Spleen (tissue), 11 donors: ENCODE measurements at regions not wholly inside any gene's neighbourhood (a gene's known extent, or its start where the extent isn't known, plus 50 kb on each side); places are given as distances from the start of the nearest gene placed in this dataset.

Experiments used
- DNase-seq: peaks from one replicate; pipeline ENCODE4 v3.0.0-alpha.2; 2020
- H3K27ac ChIP-seq, 8 donors: fragments of 200-600 bp; sonication (generic) in 7 of 8; 1 replicate in 4 of 8; 2 replicates in 4 of 8; pipeline versions ENCODE4 v1.5.0 to v1.8.0; 2016 to 2021; ENCODE audit warnings: inconsistent platforms in 4 of 8, mild to moderate bottlenecking in 4 of 8, moderate library complexity in 1 of 8
- H3K27me3 ChIP-seq, 7 donors: fragments of 200-600 bp; sonication (generic) in 6 of 7; replicated peaks in 1 of 7; 1 replicate in 4 of 7; 2 replicates in 3 of 7; pipeline versions ENCODE4 v1.5.0 to v1.8.0; 2016 to 2021; ENCODE audit warnings: inconsistent platforms in 3 of 7, mild to moderate bottlenecking in 1 of 7
- H3K36me3 ChIP-seq, 6 donors: fragments of 200-600 bp; sonication (generic) in 5 of 6; 1 replicate in 4 of 6; 2 replicates in 2 of 6; pipeline versions ENCODE4 v1.5.0 to v1.8.0; 2016 to 2021; ENCODE audit warnings: inconsistent platforms in 2 of 6
- H3K4me1 ChIP-seq, 6 donors: fragments of 200-600 bp; sonication (generic) in 5 of 6; 1 replicate in 3 of 6; 2 replicates in 3 of 6; pipeline versions ENCODE4 v1.5.0 to v1.8.0; 2016 to 2021; ENCODE audit warnings: inconsistent platforms in 3 of 6
- H3K4me3 ChIP-seq, 8 donors: fragments of 200-600 bp; sonication (generic) in 7 of 8; 1 replicate in 4 of 8; 2 replicates in 4 of 8; pipeline versions ENCODE4 v1.5.0 to v1.8.0; 2016 to 2021; ENCODE audit warnings: inconsistent platforms in 4 of 8, mild to moderate bottlenecking in 4 of 8, moderate library complexity in 2 of 8
- H3K9me3 ChIP-seq, 8 donors: fragments of 200-600 bp; sonication (generic) in 7 of 8; 1 replicate in 4 of 8; 2 replicates in 4 of 8; pipeline versions ENCODE4 v1.5.0 to v1.8.0; 2016 to 2021; ENCODE audit warnings: inconsistent platforms in 4 of 8
- POLR2A ChIP-seq, 3 donors: fragments of 450-650 bp; IDR thresholded peaks; one replicate each; pipeline ENCODE4 v1.5.1; 2017; ENCODE audit warnings: antibody characterized with exemption in 3 of 3, mild to moderate bottlenecking in 1 of 3
- POLR2AphosphoS5 ChIP-seq, 3 donors: sonication (generic); formaldehyde crosslinking; IDR thresholded peaks; one replicate each; pipeline ENCODE4 v1.5.1; 2017; ENCODE audit warnings: antibody characterized with exemption in 3 of 3
- WGBS, 5 donors: extraction: QIAGEN DNeasy Blood & Tissue Kit in 3 of 5; methylation state at CpG; one replicate each; pipeline versions ENCODE4 v1.1.5 to v1.1.7; 2013 to 2018; 5-methylcytosine and 5-hydroxymethylcytosine counted together
- intact Hi-C: fragments of 100-400 bp; cut with DNase I; formaldehyde crosslinking; loops from one replicate; pipeline ENCODE4 v1.15.0; 2023; ENCODE audit warnings: low total_unique reads
- TF ChIP-seq, protein P1 (sequence below), 11 experiments: fragments of 200-600 bp in 7 of 11; fragments of 450-650 bp in 4 of 11; sonication (generic) in 4 of 11; IDR thresholded peaks in 8 of 11; conservative IDR thresholded peaks in 3 of 11; 1 replicate in 7 of 11; 2 replicates in 4 of 11; pipeline versions ENCODE4 v1.4.0 to v1.8.0; 2016 to 2021; ENCODE audit warnings: antibody characterized with exemption in 11 of 11, inconsistent platforms in 4 of 11, mild to moderate bottlenecking in 1 of 11
- donor health status: healthy with polysubstance abuse.
- donor health status: DM: no; HTN: no; CAD: no; lungs with moderate emphysema.
- donor health status: DM: no; HTN: no; CAD: no.
- donor health status: Bipolar disorder and iron deficiency.
- donor health status: healthy.
- donor health status: DM: no; HTN: no; CAD: no.
- donor health status: DM: yes; HTN: yes; CAD: no.

- H3K9me3 ChIP-seq = no peaks in the 10 kb centered on the region
- H3K27ac ChIP-seq = no peak overlapping the region
- intact Hi-C loops = no loop called here
- no peak overlapping the region for H3K4me3 ChIP-seq
- DNase-seq = no peak
- no peaks in the 10 kb centered on the region for H3K27me3 ChIP-seq
- no peaks in the 10 kb centered on the region for H3K36me3 ChIP-seq
- no peak for TF ChIP-seq POLR2AphosphoS5 (IDR thresholded peaks at IDR 0.05)
- TF ChIP-seq, protein P1, sequence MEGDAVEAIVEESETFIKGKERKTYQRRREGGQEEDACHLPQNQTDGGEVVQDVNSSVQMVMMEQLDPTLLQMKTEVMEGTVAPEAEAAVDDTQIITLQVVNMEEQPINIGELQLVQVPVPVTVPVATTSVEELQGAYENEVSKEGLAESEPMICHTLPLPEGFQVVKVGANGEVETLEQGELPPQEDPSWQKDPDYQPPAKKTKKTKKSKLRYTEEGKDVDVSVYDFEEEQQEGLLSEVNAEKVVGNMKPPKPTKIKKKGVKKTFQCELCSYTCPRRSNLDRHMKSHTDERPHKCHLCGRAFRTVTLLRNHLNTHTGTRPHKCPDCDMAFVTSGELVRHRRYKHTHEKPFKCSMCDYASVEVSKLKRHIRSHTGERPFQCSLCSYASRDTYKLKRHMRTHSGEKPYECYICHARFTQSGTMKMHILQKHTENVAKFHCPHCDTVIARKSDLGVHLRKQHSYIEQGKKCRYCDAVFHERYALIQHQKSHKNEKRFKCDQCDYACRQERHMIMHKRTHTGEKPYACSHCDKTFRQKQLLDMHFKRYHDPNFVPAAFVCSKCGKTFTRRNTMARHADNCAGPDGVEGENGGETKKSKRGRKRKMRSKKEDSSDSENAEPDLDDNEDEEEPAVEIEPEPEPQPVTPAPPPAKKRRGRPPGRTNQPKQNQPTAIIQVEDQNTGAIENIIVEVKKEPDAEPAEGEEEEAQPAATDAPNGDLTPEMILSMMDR (IDR thresholded peaks at IDR 0.05 in 8 of 11, conservative IDR thresholded peaks at IDR 0.05 in 3 of 11) = no peak
- no peak for TF ChIP-seq POLR2A (IDR thresholded peaks at IDR 0.05)
- H3K4me1 ChIP-seq = no peaks in the 10 kb centered on the region
- 71 to 89% (median 77%) methylated on average over 2 of the region's 2 CpGs for WGBS, 5 donors
Observed at GRCh38 chr7:15985587-15986384, 299.3 kb upstream of the MEOX2 start.

- WGBS, 5 donors = 29 to 55% (median 45%) methylated on average over 3 of the region's 3 CpGs
- no peaks in the 10 kb centered on the region for H3K9me3 ChIP-seq
- TF ChIP-seq POLR2AphosphoS5 (IDR thresholded peaks at IDR 0.05) (no peak), POLR2A (IDR thresholded peaks at IDR 0.05) (no peak)
- TF ChIP-seq, protein P1 (IDR thresholded peaks at IDR 0.05 in 8 of 11, conservative IDR thresholded peaks at IDR 0.05 in 3 of 11) = no peak
- H3K36me3 ChIP-seq = no peaks in the 10 kb centered on the region
- H3K4me1 ChIP-seq = peaks cover 0 to 9% (median 2%) of the 10 kb centered on the region in 6 donors
- no peak for DNase-seq
- intact Hi-C loops = no loop called here
- H3K27me3 ChIP-seq = no peaks in the 10 kb centered on the region
- H3K4me3 ChIP-seq = no peak overlapping the region
- H3K27ac ChIP-seq = no peak overlapping the region
Observed at GRCh38 chr7:15977663-15978062, 291.2 kb upstream of the MEOX2 start.

DNA sequence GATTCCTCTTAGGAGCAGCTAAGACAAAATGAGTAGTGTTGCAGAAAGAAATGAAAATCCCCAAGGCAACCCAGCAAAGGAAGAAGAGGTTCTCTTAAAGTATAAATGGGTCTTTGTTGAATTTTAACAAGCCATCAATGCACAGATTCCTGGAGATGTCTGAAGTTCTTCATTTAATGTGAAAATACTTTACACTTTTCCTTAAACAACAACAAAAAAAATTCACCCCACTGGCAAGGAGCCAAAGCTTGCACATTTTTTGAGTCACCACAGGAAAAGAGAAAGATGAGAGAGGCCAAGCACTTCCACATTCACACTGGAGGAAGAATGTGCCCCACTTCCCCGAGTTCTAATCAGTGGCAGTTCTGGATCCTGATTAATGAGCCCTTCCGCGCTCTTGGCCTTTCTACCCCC is 286.4 kb upstream of the MEOX2 start:
- H3K27ac ChIP-seq = no peak overlapping the region
- WGBS, 5 donors = 3 to 15% (median 8%) methylated on average over 3 of the region's 3 CpGs
- intact Hi-C loops = no loop called here

DNA sequence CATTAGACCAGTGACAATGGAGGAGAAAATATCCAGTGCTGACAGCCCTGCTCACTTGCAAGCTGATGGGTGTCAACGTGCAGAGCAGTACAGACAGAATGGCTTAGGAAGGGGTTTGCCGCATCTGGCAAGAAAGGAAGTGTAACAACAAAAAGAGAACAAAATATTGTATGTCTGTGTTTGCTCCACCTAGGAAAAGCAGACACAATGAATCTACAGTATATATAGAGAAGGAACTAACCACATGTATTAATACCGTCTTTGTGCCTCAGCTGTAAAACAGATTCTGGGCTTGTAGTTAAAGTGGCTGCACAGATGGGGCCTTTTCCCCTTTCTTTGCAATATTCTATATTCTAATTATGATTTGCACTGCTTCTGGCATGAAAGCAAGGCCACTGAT is 281.1 kb upstream of the MEOX2 start:
- H3K4me1 ChIP-seq = peaks cover 0 to under 1% (median 0%) of the 10 kb centered on the region in 6 donors
- no peaks in the 10 kb centered on the region for H3K36me3 ChIP-seq
- no peak overlapping the region for H3K27ac ChIP-seq
- TF ChIP-seq, protein P1 (IDR thresholded peaks at IDR 0.05 in 8 of 11, conservative IDR thresholded peaks at IDR 0.05 in 3 of 11) = no peak
- no peak overlapping the region for H3K4me3 ChIP-seq
- no peaks in the 10 kb centered on the region for H3K27me3 ChIP-seq
- WGBS, 5 donors = 56 to 79% (median 57%) methylated on average over 3 of the region's 3 CpGs
- DNase-seq = no peak
- no peaks in the 10 kb centered on the region for H3K9me3 ChIP-seq
- intact Hi-C loops = no loop called here

More for the DNA sequence above, 286.4 kb upstream of the MEOX2 start:
- no peak for DNase-seq
- Histone ChIP-seq H3K36me3 (no peaks in the 10 kb centered on the region), H3K4me3 (no peak overlapping the region), H3K9me3 (no peaks in the 10 kb centered on the region), H3K27me3 (no peaks in the 10 kb centered on the region), H3K4me1 (peaks cover 0 to 11% (median 3%) of the 10 kb centered on the region in 6 donors)
- no peak for TF ChIP-seq POLR2A (IDR thresholded peaks at IDR 0.05)
- TF ChIP-seq, protein P1 (IDR thresholded peaks at IDR 0.05 in 8 of 11, conservative IDR thresholded peaks at IDR 0.05 in 3 of 11) = no peak
- TF ChIP-seq POLR2AphosphoS5 (IDR thresholded peaks at IDR 0.05) = no peak
